Kidney epithelial cell (primary cell): ENCODE measurements at regions not wholly inside any gene's neighbourhood (a gene's known extent, or its start where the extent isn't known, plus 50 kb on each side); places are given as distances from the start of the nearest gene placed in this dataset.
A peak's percentile ranks its signal among the peaks of the same experiment; 100 is the strongest.

Experiments
- DNase-seq: peaks from one replicate; pipeline ENCODE4 v3.0.0-alpha.2; 2010; ENCODE audit warnings: low read depth
- H3K27me3 ChIP-seq: 2 replicates; pipeline ENCODE4 v1.6.0; 2011; ENCODE audit warnings: low read length; ENCODE audit not compliant: control insufficient read depth, insufficient read depth
- H3K36me3 ChIP-seq: 2 replicates; pipeline ENCODE4 v1.5.1; 2011; ENCODE audit warnings: low read length; ENCODE audit not compliant: control insufficient read depth, insufficient read depth
- H3K4me3 ChIP-seq: 2 replicates; pipeline ENCODE4 v1.5.1; 2011; ENCODE audit warnings: low read depth, mild to moderate bottlenecking, control low read depth, low read length
- TF ChIP-seq, protein P1 (sequence below): IDR thresholded peaks from 2 replicates; pipeline ENCODE4 v1.5.1; 2011; ENCODE audit warnings: mild to moderate bottlenecking, moderate library complexity, low read length, control low read depth, inconsistent platforms; ENCODE audit not compliant: insufficient read depth, poor library complexity, severe bottlenecking

GRCh38 chr10:91335147-91335546 lies 75.0 kb upstream of the HECTD2 start:
- Histone ChIP-seq H3K36me3 (no peaks in the 10 kb centered on the region), H3K27me3 (no peaks in the 10 kb centered on the region), H3K4me3 (no peak overlapping the region)
- DNase-seq = no peak
- TF ChIP-seq, protein P1, sequence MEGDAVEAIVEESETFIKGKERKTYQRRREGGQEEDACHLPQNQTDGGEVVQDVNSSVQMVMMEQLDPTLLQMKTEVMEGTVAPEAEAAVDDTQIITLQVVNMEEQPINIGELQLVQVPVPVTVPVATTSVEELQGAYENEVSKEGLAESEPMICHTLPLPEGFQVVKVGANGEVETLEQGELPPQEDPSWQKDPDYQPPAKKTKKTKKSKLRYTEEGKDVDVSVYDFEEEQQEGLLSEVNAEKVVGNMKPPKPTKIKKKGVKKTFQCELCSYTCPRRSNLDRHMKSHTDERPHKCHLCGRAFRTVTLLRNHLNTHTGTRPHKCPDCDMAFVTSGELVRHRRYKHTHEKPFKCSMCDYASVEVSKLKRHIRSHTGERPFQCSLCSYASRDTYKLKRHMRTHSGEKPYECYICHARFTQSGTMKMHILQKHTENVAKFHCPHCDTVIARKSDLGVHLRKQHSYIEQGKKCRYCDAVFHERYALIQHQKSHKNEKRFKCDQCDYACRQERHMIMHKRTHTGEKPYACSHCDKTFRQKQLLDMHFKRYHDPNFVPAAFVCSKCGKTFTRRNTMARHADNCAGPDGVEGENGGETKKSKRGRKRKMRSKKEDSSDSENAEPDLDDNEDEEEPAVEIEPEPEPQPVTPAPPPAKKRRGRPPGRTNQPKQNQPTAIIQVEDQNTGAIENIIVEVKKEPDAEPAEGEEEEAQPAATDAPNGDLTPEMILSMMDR = no peak

DNA sequence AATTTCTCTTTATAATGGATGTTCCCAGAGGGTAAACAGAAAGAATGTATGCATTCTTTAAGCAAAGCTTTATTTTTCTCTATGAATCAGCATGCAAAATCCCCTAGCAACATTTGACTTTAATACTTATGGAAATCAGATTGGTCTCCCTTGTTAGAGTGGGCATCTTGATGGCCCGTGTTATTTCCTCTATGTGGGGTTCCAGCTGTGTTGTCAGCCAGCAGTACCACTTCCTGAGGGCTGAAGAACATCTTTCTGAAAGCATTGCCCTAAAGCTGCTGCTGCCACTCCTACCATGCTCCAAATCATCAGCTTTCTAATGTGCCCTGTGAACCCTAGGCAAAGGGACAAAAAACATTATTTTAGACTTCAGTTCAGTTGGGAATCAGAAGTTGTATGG lies 70.4 kb upstream of the HECTD2 start:
- no peaks in the 10 kb centered on the region for H3K27me3 ChIP-seq
- H3K4me3 ChIP-seq = no peak overlapping the region
- no peaks in the 10 kb centered on the region for H3K36me3 ChIP-seq
- no peak for DNase-seq
- TF ChIP-seq, protein P1 = no peak

DNA sequence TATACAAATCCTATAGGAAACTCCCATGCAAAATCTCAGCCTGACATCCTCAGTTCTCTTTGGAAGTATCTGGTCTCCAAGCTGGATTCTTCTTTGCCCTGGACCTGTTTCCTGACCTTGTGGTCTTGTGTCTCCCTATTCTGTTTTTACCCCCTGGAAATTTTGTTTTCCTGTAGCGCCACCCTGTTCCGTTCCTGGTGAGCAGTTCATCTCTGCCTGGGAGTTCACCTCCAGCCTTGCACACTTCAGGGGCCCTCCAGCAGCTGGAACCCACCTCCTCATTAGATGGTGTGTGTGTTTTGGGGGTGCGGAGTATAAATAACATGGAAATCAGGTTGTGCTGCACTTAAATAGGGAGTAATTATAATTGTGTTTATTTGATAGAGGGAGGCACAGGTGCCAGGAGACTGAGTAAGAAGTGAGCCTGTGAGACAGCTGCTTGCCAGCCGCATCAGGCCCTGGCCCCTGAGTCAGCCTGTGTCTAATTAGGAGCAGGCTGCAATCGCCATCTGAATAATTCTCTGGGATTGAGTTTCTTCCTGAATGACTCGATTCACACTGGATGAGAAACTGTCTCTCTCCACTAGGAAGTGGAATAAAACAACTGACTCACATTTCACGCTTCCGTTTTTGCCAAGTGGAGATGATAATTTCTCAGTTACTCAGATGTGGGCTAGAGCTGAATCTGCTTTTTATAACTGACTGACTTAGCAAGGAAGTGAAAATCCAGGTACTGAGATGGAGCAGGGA lies 69.4 kb upstream of the HECTD2 start:
- no peak overlapping the region for H3K4me3 ChIP-seq
- peak; percentile 87 for DNase-seq
- TF ChIP-seq, protein P1 = no peak
- no peaks in the 10 kb centered on the region for H3K36me3 ChIP-seq
- H3K27me3 ChIP-seq = no peaks in the 10 kb centered on the region

DNA sequence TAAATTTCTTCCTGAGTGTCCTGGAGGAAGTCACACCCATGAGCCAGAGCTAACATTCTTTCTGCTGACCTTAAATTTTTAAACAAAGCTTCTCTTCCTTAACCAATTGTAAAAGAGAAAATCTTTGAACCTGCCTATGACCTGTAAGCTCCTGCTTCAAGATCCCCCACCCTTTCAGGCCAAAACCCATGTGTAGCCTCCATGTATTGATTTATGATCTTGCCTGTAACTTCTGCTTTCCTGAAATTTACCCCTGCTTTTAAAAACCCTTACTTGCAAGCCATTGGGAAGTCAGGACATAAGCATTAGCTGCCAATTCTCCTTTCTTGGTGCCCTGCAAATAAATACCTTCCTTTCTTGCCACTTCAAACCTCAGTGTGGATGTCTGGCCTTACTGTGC lies 68.5 kb upstream of the HECTD2 start:
- TF ChIP-seq, protein P1 = no peak
- Histone ChIP-seq H3K4me3 (no peak overlapping the region), H3K27me3 (no peaks in the 10 kb centered on the region), H3K36me3 (no peaks in the 10 kb centered on the region)
- DNase-seq = no peak

- Histone ChIP-seq H3K36me3 (no peaks in the 10 kb centered on the region), H3K27me3 (no peaks in the 10 kb centered on the region), H3K4me3 (no peak overlapping the region)
- no peak for DNase-seq
- TF ChIP-seq, protein P1 = no peak
Measured at GRCh38 chr10:91343010-91343409, 67.1 kb upstream of the HECTD2 start.

DNA sequence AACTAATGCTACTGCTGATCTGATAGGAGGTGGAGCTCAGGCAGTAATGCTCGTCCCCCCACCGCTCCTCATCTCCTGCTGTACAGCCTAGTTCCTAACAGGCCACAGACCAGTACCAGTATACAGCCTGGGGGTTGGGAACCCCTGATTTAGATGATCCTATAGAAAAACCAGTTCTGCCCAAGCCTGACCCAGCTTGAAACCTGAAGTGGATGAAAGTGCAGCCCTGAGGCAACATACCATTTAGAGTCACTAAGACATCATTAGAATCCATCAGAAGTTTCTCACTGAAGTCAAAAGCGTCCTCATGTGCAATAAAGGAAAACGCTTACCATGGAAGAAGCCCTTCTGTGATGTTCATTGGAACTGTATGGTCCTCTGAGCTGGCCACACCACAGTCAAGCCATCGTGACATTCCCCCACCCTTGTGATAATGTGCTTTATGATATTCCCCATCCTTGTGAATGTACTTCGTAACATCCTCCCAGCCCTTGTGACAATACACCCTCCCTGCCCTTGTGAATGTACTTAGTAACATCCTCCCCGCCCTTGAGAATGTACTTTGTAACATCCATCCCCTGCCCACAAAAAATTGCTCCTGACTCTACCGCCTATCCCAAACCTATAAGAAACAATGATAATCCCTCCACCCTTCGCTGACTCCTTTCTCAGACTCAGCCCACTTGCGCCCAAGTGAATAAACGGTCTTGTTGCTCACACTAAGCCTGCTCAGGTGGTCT lies 65.9 kb upstream of the HECTD2 start:
- Histone ChIP-seq H3K36me3 (no peaks in the 10 kb centered on the region), H3K27me3 (no peaks in the 10 kb centered on the region), H3K4me3 (no peak overlapping the region)
- no peak for DNase-seq
- TF ChIP-seq, protein P1 = no peak
